SK-N-SH (cell line): ENCODE measurements at regions not wholly inside any gene's neighbourhood (a gene's known extent, or its start where the extent isn't known, plus 50 kb on each side); places are given as distances from the start of the nearest gene placed in this dataset.

Source experiments
- CTCF ChIA-PET: fragments of 300-600, 350-600 bp; formaldehyde crosslinking; extraction: SDS; loops from one replicate; lab custom pipeline; 2021; lab: Yijun Ruan, JAX
- POLR2A ChIA-PET: fragments of 350-600 bp; sonication (Branson Sonifier 250); formaldehyde crosslinking; extraction: SDS; loops from one replicate; lab custom pipeline; 2020; ENCODE audit warnings: antibody characterized with exemption, inconsistent platforms; lab: Yijun Ruan, JAX
- DNase-seq: peaks from one replicate; pipeline ENCODE4 v3.0.0; 2012
- H2AFZ ChIP-seq: fragments of 200-600 bp; sonication (generic); 2 replicates; pipeline ENCODE4 v1.8.1; 2016; ENCODE audit warnings: antibody characterized with exemption, mild to moderate bottlenecking, low read depth
- H3F3A ChIP-seq: fragments of 200-600 bp; sonication (generic); replicated peaks from 2 replicates; pipeline ENCODE3; 2016; ENCODE audit warnings: antibody characterized with exemption, mild to moderate bottlenecking; ENCODE audit not compliant: insufficient read depth
- H3K27ac ChIP-seq, 2 experiments: fragments of 200-500 bp in 1 of 2; fragments of 200-600 bp in 1 of 2; sonication (Bioruptor generic) in 1 of 2; sonication (generic), shearing (Covaris generic) in 1 of 2; 2 replicates each; pipeline versions ENCODE4 v1.5.1 to v1.6.1; 2014 to 2016; ENCODE audit warnings: low read depth in 2 of 2, inconsistent platforms in 1 of 2, low read length in 1 of 2, mild to moderate bottlenecking in 1 of 2, mixed read lengths in 1 of 2
- H3K27me3 ChIP-seq: fragments of 200-600 bp; sonication (generic), shearing (Covaris generic); 2 replicates; pipeline ENCODE4 v1.6.1; 2016; ENCODE audit warnings: mixed run types; ENCODE audit not compliant: insufficient read depth
- H3K36me3 ChIP-seq, 2 experiments: fragments of 200-500 bp in 1 of 2; fragments of 200-600 bp in 1 of 2; sonication (Bioruptor generic) in 1 of 2; sonication (generic) in 1 of 2; replicated peaks in 1 of 2; 2 replicates each; pipeline versions ENCODE3 to v1.5.1; 2014 to 2016; ENCODE audit warnings: low read length in 1 of 2, mild to moderate bottlenecking in 1 of 2; ENCODE audit not compliant: insufficient read depth in 2 of 2, control insufficient read depth in 1 of 2
- H3K4me1 ChIP-seq, 2 experiments: fragments of 200-500 bp in 1 of 2; fragments of 200-600 bp in 1 of 2; sonication (Bioruptor generic) in 1 of 2; sonication (generic), shearing (Covaris generic) in 1 of 2; 2 replicates each; pipeline versions ENCODE4 v1.5.1 to v1.6.1; 2014 to 2016; ENCODE audit warnings: low read depth in 1 of 2, low read length in 1 of 2, mixed run types in 1 of 2; ENCODE audit not compliant: insufficient read depth in 2 of 2, control insufficient read depth in 1 of 2
- H3K4me2 ChIP-seq: fragments of 200-600 bp; sonication (generic), shearing (Covaris generic); 2 replicates; pipeline ENCODE4 v1.6.1; 2017; ENCODE audit warnings: mixed run types
- H3K4me3 ChIP-seq, 2 experiments: fragments of 200-500 bp in 1 of 2; fragments of 200-600 bp in 1 of 2; sonication (Bioruptor generic) in 1 of 2; sonication (generic), shearing (Covaris generic) in 1 of 2; 2 replicates each; pipeline versions ENCODE4 v1.5.1 to v1.8.1; 2014 to 2016; ENCODE audit warnings: low read depth in 2 of 2, inconsistent platforms in 1 of 2, low read length in 1 of 2, mild to moderate bottlenecking in 1 of 2, mixed read lengths in 1 of 2, moderate library complexity in 1 of 2
- H3K79me2 ChIP-seq: fragments of 200-600 bp; sonication (generic); 2 replicates; pipeline ENCODE4 v1.8.1; 2017; ENCODE audit warnings: mild to moderate bottlenecking; ENCODE audit not compliant: insufficient read depth
- H3K9ac ChIP-seq: fragments of 200-600 bp; sonication (generic); 2 replicates; pipeline ENCODE4 v1.6.1; 2017; ENCODE audit warnings: mixed run types
- H3K9me2 ChIP-seq: fragments of 200-600 bp; sonication (generic); 2 replicates; pipeline ENCODE4 v1.6.1; 2017; ENCODE audit warnings: mixed run types
- H3K9me3 ChIP-seq: fragments of 200-600 bp; sonication (generic); 2 replicates; pipeline ENCODE4 v1.6.1; 2017; ENCODE audit warnings: mixed run types, mild to moderate bottlenecking, moderate library complexity
- H4K20me1 ChIP-seq: fragments of 200-600 bp; sonication (generic); 2 replicates; pipeline ENCODE4 v1.6.1; 2017; ENCODE audit warnings: mild to moderate bottlenecking, mixed run types; ENCODE audit not compliant: insufficient read depth
- CHD2 ChIP-seq: fragments of 150-350 bp; IDR thresholded peaks from 2 replicates; pipeline ENCODE4 v1.6.1; 2018; ENCODE audit warnings: low read length; ENCODE audit not compliant: partially characterized antibody
- CTCF ChIP-seq: fragments of 200-600 bp; sonication (generic); IDR thresholded peaks from 2 replicates; pipeline ENCODE4 v1.6.1; 2017; ENCODE audit warnings: antibody characterized with exemption, mild to moderate bottlenecking, moderate library complexity
- EP300 ChIP-seq, 2 experiments: IDR thresholded peaks; 2 replicates each; pipeline versions ENCODE4 v1.4.0 to v1.6.1; 2012; ENCODE audit warnings: borderline replicate concordance in 1 of 2, low read depth in 1 of 2, low read length in 1 of 2
- EZH2phosphoT487 ChIP-seq: fragments of 200-600 bp; sonication (generic); IDR thresholded peaks from 2 replicates; pipeline ENCODE4 v1.6.1; 2017; ENCODE audit warnings: low read depth, mixed run types, mild to moderate bottlenecking, antibody characterized with exemption, moderate library complexity, borderline replicate concordance
- FOXJ3 ChIP-seq: sonication (generic); formaldehyde crosslinking; IDR thresholded peaks from 2 replicates; pipeline ENCODE4 v1.5.1; 2020; ENCODE audit warnings: mild to moderate bottlenecking, missing genetic modification reagents
- GATA2 ChIP-seq: sonication (generic); formaldehyde crosslinking; IDR thresholded peaks from 2 replicates; pipeline ENCODE4 v1.5.0; 2020; ENCODE audit warnings: mild to moderate bottlenecking, missing genetic modification reagents
- IRF3 ChIP-seq: fragments of 150-350 bp; IDR thresholded peaks from 2 replicates; pipeline ENCODE4 v1.6.1; 2016; ENCODE audit warnings: mild to moderate bottlenecking, low read depth, low read length
- JUND ChIP-seq: IDR thresholded peaks from 2 replicates; pipeline ENCODE4 v1.4.0; 2012
- MEF2A ChIP-seq: IDR thresholded peaks from 2 replicates; pipeline ENCODE4 v1.4.0; 2012; ENCODE audit warnings: low read depth, borderline replicate concordance
- MXI1 ChIP-seq: IDR thresholded peaks from 2 replicates; pipeline ENCODE4 v1.6.1; 2012; ENCODE audit warnings: mild to moderate bottlenecking, low read depth, low read length, improper control_type of control experiment
- NFIC ChIP-seq: IDR thresholded peaks from 2 replicates; pipeline ENCODE4 v1.4.0; 2012; ENCODE audit warnings: borderline replicate concordance
- PBX3 ChIP-seq: IDR thresholded peaks from 2 replicates; pipeline ENCODE4; 2012
- POLR2AphosphoS5 ChIP-seq: IDR thresholded peaks from 2 replicates; pipeline ENCODE4 v1.6.1; 2012; ENCODE audit warnings: low read depth, low read length
- RAD21 ChIP-seq: IDR thresholded peaks from 2 replicates; pipeline ENCODE4 v1.6.1; 2012; ENCODE audit warnings: mild to moderate bottlenecking, low read length
- RCOR1 ChIP-seq: fragments of 150-350 bp; IDR thresholded peaks from 2 replicates; pipeline ENCODE4 v1.6.1; 2017; ENCODE audit warnings: antibody characterized with exemption, low read length
- REST ChIP-seq: IDR thresholded peaks from 2 replicates; pipeline ENCODE4 v1.6.1; 2012; ENCODE audit warnings: mild to moderate bottlenecking, low read depth, low read length, moderate library complexity
- RFX5 ChIP-seq: IDR thresholded peaks from 2 replicates; pipeline ENCODE4 v1.6.1; 2012; ENCODE audit warnings: mild to moderate bottlenecking, improper control_type of control experiment, low read length
- RXRA ChIP-seq: IDR thresholded peaks from 2 replicates; pipeline ENCODE4 v1.4.0; 2012; ENCODE audit warnings: low read depth, mild to moderate bottlenecking, borderline replicate concordance
- SIN3A ChIP-seq: IDR thresholded peaks from 2 replicates; pipeline ENCODE4 v1.6.1; 2012; ENCODE audit warnings: low read depth, mild to moderate bottlenecking, low read length, moderate library complexity, borderline replicate concordance
- SMC3 ChIP-seq: IDR thresholded peaks from 2 replicates; pipeline ENCODE4 v1.6.1; 2012; ENCODE audit warnings: low read depth, low read length, improper control_type of control experiment
- TAF1 ChIP-seq: IDR thresholded peaks from 2 replicates; pipeline ENCODE4 v1.6.1; 2012; ENCODE audit warnings: low read depth, mild to moderate bottlenecking, low read length, moderate library complexity, borderline replicate concordance
- TCF12 ChIP-seq: IDR thresholded peaks from 2 replicates; pipeline ENCODE4 v1.4.0; 2012
- USF1 ChIP-seq: IDR thresholded peaks from 2 replicates; pipeline ENCODE4 v1.4.0; 2012; ENCODE audit warnings: low read depth, borderline replicate concordance
- USF2 ChIP-seq: fragments of 150-350 bp; IDR thresholded peaks from 2 replicates; pipeline ENCODE4 v1.6.1; 2017; ENCODE audit warnings: antibody characterized with exemption, low read length, low read depth, borderline replicate concordance
- YY1 ChIP-seq: IDR thresholded peaks from 2 replicates; pipeline ENCODE4 v1.4.0; 2012; ENCODE audit warnings: low read depth, mild to moderate bottlenecking
- WGBS: methylation state at CpG from one replicate; pipeline ENCODE4 v1.1.6; 2017; ENCODE audit warnings: low lambda C conversion rate; 5-methylcytosine and 5-hydroxymethylcytosine counted together

GRCh38 chr2:157032017-157032416, 225.5 kb upstream of the GALNT5 start:
- peak; percentile 1 for DNase-seq
- Histone ChIP-seq H3K27ac (peak overlapping the region in 1 of 2 experiments; percentile 77; a peak in 2 of 4 replicates), H3K27me3 (no peaks in the 10 kb centered on the region), H3K36me3 (no peaks in the 10 kb centered on the region), H3K4me3 (no peak overlapping the region), H3K9ac (peak overlapping the region; percentile 25; the same call in 1 of the 2 replicates), H3K9me3 (no peaks in the 10 kb centered on the region), H3K9me2 (no peaks in the 10 kb centered on the region), H3K4me2 (peak overlapping the region; percentile 29; the same call in 1 of the 2 replicates), H2AFZ (no peak overlapping the region; the same call in 1 of the 2 replicates), H3F3A (peaks cover 11% of the 10 kb centered on the region), H4K20me1 (no peaks in the 10 kb centered on the region), H3K4me1 (peaks cover 0 to 19% of the 10 kb centered on the region in 2 experiments; a peak in 1 of 4 replicates), H3K79me2 (no peaks in the 10 kb centered on the region)
- CTCF ChIA-PET: no interaction called here
- WGBS: 0% methylated on average over 2 of the region's 2 CpGs
- POLR2A ChIA-PET: no interaction called here
- TF ChIP-seq CHD2 (no peak), RAD21 (no peak), POLR2AphosphoS5 (peak; percentile 53; the same call in 1 of the 2 replicates), FOXJ3 (no peak), IRF3 (no peak), RXRA (peak; percentile 69; the same call in 1 of the 2 replicates), EP300 (IDR thresholded peaks at IDR 0.05; ENCODE audit: borderline replicate concordance in 1 of 2, low read depth in 1 of 2, low read length in 1 of 2) (peak; percentile 42 to 97), SMC3 (no peak), SIN3A (no peak; the same call in 1 of the 2 replicates), MEF2A (0 out of 2 replicates have a peak, but pooled peaks have one; percentile 60), MXI1 (no peak), NFIC (peak; percentile 74), JUND (peak; percentile 93), CTCF (no peak), USF1 (no peak), REST (no peak), TCF12 (peak; percentile 91), RCOR1 (no peak), USF2 (no peak), GATA2 (CRISPR knock-in tag) (no peak), PBX3 (peak; percentile 90), RFX5 (no peak), EZH2phosphoT487 (no peak), TAF1 (peak; percentile 32; the same call in 1 of the 2 replicates), YY1 (no peak)
